ENCODE measurements at regions not wholly inside any gene's neighbourhood (a gene's known extent, or its start where the extent isn't known, plus 50 kb on each side); places are given as distances from the start of the nearest gene placed in this dataset.
A peak's percentile ranks its signal among the peaks of the same experiment; 100 is the strongest.
"Not testable (repeated sequence)": the region's sequence is repeated elsewhere in the genome, so short reads cannot be mapped to it uniquely, and the experiment has no call there.

DNA sequence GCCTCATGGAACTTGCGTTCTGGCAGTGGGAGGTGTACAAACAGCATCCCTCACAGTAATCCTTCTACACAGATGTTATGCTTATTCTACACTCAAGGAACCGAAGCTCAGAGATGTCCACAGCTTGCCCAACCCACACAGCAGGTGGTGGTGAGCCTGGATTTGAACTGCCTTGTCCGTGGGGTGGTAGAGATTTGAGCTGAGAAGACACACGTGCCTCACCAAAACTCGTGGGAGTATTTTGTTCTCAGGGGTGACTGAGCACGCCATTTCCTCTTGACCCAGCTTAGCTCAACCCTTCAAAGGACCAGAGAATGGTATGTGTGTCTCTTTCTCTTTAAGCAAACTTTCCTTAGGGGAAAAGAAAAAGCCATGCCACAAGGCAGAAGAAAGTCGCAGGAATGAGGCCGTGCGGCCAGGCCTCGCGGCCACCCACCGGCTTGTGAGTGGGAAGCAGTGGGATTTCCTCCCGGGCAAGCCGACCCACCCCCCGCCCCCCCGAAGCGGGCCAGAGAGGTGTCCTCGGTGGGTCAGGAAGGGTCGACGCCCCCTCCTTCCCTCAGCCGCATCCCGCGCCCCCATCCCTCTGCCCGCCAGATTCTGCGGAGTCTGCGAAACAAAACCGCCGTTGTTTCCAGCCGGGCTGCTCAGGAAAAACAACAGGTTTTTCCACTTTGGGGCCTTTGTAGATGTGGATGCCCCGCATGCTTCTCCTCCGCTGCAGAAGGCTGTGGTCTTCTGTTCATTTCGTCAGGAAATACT lies 123.8 kb upstream of the ZNF469 start:
- H3K27ac Mint-ChIP-seq; CTCF ChIA-PET; H3K27me3 Mint-ChIP-seq (ENCODE audit: low read depth); POLR2A ChIA-PET: not testable (repeated sequence)
- H3K4me1 Mint-ChIP-seq: peaks cover 31% of the 10 kb centered on the region
- ATAC-seq: peak; percentile 75
- DNase-seq (ENCODE audit: low spot score): peak; percentile 48
- peaks cover 27% of the 10 kb centered on the region for H3K9me3 Mint-ChIP-seq
- peaks cover 19% of the 10 kb centered on the region for H3K36me3 Mint-ChIP-seq
- H3K4me3 Mint-ChIP-seq: peak overlapping the region; percentile 31

- Mint-ChIP-seq H3K4me1 (peaks cover 31% of the 10 kb centered on the region), H3K9me3 (peaks cover 27% of the 10 kb centered on the region), H3K36me3 (peaks cover 19% of the 10 kb centered on the region), H3K4me3 (peak overlapping the region; percentile 31; the same call in 1 of the 2 replicates)
- CTCF ChIA-PET; H3K27ac Mint-ChIP-seq; DNase-seq (ENCODE audit: low spot score); POLR2A ChIA-PET; H3K27me3 Mint-ChIP-seq (ENCODE audit: low read depth): not testable (repeated sequence)
- peak; percentile 29 for ATAC-seq
These were observed 123.2 kb upstream of the ZNF469 start for GRCh38 chr16:88259538-88259937.

GRCh38 chr16:88260146-88260545 lies 122.6 kb upstream of the ZNF469 start:
- CTCF ChIA-PET; DNase-seq (ENCODE audit: low spot score); POLR2A ChIA-PET; H3K27ac Mint-ChIP-seq; H3K4me3 Mint-ChIP-seq; ATAC-seq; H3K27me3 Mint-ChIP-seq (ENCODE audit: low read depth): not testable (repeated sequence)
- peaks cover 15% of the 10 kb centered on the region for H3K36me3 Mint-ChIP-seq
- H3K9me3 Mint-ChIP-seq: peaks cover 21% of the 10 kb centered on the region
- H3K4me1 Mint-ChIP-seq: peaks cover 35% of the 10 kb centered on the region

GRCh38 chr16:88260881-88261665 lies 121.7 kb upstream of the ZNF469 start:
- POLR2A ChIA-PET; ATAC-seq; H3K27me3 Mint-ChIP-seq (ENCODE audit: low read depth); H3K4me3 Mint-ChIP-seq; CTCF ChIA-PET; H3K27ac Mint-ChIP-seq; H3K36me3 Mint-ChIP-seq; DNase-seq (ENCODE audit: low spot score): not testable (repeated sequence)
- Mint-ChIP-seq H3K9me3 (peaks cover 12% of the 10 kb centered on the region), H3K4me1 (peaks cover 35% of the 10 kb centered on the region)

GRCh38 chr16:88261814-88262605 lies 120.7 kb upstream of the ZNF469 start:
- ATAC-seq; POLR2A ChIA-PET; H3K27ac Mint-ChIP-seq; DNase-seq (ENCODE audit: low spot score); H3K4me3 Mint-ChIP-seq; H3K9me3 Mint-ChIP-seq; H3K27me3 Mint-ChIP-seq (ENCODE audit: low read depth); H3K36me3 Mint-ChIP-seq: not testable (repeated sequence)
- CTCF ChIA-PET: interaction anchor here (1.1 kb wide), 1 partner anchor 175 kb away, joined by 3 read pairs; no protein-coding TSS in a partner anchor
- H3K4me1 Mint-ChIP-seq: peaks cover 35% of the 10 kb centered on the region

- H3K4me3 Mint-ChIP-seq; H3K27me3 Mint-ChIP-seq (ENCODE audit: low read depth); H3K9me3 Mint-ChIP-seq; POLR2A ChIA-PET; H3K36me3 Mint-ChIP-seq; H3K27ac Mint-ChIP-seq; ATAC-seq; DNase-seq (ENCODE audit: low spot score): not testable (repeated sequence)
- CTCF ChIA-PET: interaction anchor here (1.1 kb wide), 1 partner anchor 174 kb away, joined by 3 read pairs; no protein-coding TSS in a partner anchor
- H3K4me1 Mint-ChIP-seq: peaks cover 29% of the 10 kb centered on the region
These were observed 119.7 kb upstream of the ZNF469 start for GRCh38 chr16:88262858-88263563.

GRCh38 chr16:88263681-88264287 lies 119.0 kb upstream of the ZNF469 start:
- H3K36me3 Mint-ChIP-seq; H3K27ac Mint-ChIP-seq; ATAC-seq; POLR2A ChIA-PET; H3K9me3 Mint-ChIP-seq; H3K27me3 Mint-ChIP-seq (ENCODE audit: low read depth); H3K4me3 Mint-ChIP-seq; DNase-seq (ENCODE audit: low spot score): not testable (repeated sequence)
- H3K4me1 Mint-ChIP-seq: peaks cover 23% of the 10 kb centered on the region
- CTCF ChIA-PET: interaction anchor here (1.1 kb wide), 1 partner anchor 74 kb away, joined by 3 read pairs; no protein-coding TSS in a partner anchor

All from WTC11 (cell line).